NCI-H345 treated with DMSO at 0.1 percent for 48 hours (cell line): ENCODE measurements at regions not wholly inside any gene's neighbourhood (a gene's known extent, or its start where the extent isn't known, plus 50 kb on each side); places are given as distances from the start of the nearest gene placed in this dataset.
A peak's percentile ranks its signal among the peaks of the same experiment; 100 is the strongest.
"Not testable (repeated sequence)": the region's sequence is repeated elsewhere in the genome, so short reads cannot be mapped to it uniquely, and the experiment has no call there.

Experiments
- DNase-seq: peaks from one replicate; lab custom pipeline; 2025; ENCODE audit not compliant: unreplicated experiment; lab: John Stamatoyannopoulos, UW

DNA sequence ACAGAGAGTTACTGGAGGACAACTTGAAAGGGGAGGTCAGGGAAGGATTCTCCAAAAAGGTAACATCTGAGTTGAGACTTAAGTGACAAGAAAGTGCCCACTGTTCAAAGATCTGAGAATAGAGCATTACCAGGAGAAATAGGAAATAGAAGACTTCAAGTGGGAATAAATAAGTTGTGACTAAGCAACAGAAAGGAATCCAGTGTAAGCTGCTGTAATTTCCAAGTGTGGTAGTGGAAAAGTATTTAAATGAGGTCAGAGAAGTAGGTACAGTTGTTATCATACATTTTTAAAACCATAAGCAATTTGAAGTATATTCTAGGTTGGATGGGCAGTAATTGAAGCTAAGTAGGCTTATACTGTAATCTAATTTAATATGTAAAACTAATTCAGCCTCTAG, 211.9 kb downstream of the FBXO8 start:
- DNase-seq, result no peak

DNA sequence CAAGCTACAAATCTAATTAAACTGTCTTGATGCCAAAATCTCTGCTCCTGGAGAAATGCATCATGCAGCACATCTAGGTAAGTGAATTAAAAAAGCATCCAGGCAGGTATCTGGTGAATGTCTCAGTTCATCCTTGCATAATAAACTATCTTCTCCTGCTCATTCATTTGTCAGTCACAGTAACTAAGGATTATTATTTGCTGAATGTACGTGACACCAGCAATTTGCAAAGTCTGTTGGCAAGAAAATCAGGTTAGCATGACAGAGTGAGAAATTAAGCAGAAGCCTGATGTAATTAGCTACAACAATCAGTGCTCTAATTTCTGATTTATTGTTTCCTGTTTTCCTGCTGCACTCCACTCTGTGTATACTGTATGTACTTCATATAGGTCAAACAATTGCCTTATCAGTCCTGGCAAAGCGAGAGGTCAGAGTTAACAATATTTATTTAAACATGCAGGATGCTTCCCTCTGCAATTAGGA, 213.6 kb downstream of the FBXO8 start:
- DNase-seq, result no peak

DNA sequence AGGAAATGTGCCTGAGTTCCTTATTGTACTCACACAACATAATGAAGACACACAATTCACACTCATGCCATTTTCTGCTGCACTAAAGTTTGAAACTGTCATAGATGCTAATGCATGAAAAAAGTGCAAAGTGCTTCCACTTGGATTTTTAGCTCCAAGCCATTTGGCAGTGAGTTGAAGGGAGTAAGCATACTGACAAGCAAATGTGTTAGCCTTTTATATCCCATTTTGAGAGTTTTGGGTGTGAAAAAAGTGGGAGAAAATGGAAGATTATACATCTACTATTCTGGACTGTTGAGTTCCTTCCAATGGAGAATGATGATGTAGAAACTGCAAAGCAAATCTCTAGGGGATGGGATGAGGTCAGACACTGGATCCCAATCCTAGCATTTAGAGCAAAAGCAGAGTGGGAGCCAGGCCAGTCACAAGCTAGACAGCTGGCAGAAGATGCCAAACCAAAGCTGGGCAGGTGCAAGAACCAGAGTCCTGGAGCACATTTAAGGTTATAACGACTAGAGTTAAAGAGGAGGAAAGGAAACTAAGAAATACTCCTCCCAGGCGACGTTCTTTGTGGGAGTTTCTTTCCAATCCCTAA, 216.8 kb downstream of the FBXO8 start:
- no peak for DNase-seq

DNA sequence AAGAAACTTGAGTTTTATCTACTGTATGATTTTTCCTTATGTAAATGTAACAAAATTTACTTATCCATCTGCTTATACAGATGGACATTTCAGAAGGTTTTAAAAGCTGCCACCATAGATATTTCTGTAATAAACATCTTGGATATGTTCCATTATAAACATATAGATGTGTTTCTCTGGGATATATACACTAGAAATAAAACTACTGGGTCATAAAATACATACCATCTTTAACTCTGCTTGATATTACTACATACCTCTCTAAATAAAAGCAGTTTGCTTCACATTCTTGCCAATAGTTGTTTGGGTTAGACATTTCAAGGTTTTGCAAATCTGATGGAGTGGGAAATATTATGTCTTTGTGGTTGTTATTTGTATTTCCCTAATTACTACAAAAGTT, 220.6 kb downstream of the FBXO8 start:
- DNase-seq, result no peak

DNA sequence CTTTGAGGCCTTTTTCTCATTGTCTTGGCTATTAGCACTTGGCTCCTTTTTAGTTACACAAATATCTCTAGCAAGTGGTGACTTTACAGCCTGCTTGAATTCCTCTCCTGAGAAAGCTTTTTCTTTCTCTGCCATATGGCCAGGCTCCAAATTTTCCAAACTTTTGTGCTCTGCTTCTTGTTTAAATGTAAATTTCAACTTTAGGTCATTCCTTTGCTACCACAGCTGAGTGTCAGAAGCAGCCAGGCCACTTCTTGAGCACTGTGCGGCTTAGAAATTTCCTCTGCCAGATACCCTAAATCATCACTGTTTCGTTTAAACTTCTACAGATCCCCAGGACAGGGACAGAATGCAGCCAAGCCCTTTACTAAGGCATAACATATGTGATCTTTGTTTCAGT, 222.4 kb downstream of the FBXO8 start:
- no peak for DNase-seq

DNA sequence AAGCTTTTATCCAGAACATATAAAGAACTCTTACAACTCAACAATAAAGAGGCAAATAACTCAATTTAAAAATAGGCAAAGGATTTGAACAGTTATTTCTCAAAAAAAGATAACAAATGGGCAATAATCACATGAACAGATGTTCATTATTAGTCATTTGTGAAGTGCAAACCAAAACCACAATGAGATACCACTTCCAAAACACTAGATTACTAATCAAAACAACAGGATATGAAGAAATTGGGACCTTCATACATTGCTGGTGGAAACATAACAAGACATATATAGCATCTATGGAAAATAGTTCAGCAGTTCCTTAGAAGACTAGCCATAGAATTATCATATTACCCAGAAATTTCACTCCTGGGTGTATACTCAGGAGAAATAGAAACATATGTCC, 224.6 kb downstream of the FBXO8 start:
- no peak for DNase-seq

DNA sequence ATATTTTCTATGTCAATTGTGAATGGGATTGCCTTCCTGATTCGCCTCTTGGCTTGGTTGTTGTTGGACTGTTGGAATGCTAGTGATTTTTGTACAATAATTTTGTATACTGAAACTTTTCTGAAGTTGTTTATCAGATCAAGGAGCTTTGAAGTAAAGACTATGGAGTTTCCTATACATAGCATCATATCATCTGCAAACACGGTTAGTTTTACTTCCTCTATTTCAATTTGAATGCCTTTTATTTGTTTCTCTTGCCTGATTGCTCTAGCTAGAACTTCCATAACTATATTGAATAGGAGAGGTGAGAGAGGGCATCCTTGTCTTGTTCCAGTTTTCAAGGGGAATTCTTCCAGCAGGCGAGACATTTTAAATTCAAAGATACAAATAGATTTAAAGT, 226.5 kb downstream of the FBXO8 start:
- no peak for DNase-seq

DNA sequence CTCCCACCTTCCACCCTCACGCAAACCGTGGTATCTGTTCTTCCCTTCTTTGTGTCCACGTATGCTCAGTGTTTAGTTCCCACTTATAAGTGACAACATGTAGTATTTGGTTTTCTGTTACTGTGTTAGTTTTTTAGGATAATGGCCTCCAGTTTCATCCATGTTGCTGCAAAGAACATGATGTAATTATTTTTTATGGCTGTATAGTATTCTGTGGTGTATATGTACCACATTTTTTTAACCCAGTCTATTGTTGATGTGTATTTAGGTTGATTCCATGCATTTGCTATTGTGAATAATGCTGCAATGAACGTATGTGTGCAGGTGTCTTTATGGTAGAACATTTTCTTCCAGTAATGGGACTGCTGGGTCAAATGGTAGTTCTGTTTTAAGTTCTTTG, 228.1 kb downstream of the FBXO8 start:
- no peak for DNase-seq

DNA sequence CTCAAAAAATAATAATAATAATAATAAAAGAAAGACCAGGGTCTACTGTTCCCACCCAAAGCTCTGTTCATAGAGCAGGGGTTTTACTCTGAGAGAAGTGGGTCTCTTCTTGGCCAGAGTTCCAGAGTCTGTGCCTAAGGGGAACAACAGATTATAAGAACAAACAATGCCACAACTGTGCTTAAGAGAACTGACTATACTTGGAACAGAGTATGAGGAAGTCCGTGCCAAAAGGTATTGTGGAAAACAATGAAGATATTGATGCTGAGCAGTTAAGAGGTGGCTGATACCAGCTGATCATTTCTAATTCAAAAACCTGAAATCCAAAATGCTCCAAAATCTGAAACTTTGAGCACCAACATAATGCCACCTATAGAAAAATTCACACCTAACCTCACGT, 229.6 kb downstream of the FBXO8 start:
- no peak for DNase-seq

DNA sequence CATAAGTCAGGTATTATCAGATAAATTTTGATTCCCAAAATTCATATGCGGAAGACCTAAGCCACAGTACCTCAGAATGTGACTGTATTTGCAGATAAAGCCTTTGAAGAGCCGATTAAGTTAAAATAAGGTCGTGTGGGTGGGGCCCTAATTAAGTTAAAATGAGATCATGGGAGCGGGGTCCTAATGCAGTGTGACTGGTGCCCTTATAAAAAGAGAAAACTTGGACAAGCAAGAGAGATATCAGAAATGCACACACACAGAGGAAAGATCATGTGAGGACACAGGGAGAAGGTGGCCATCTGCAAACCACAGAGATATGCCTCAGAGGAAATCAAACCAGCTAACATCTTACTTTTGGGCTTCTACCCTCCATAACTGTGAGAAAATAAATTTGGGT, 236.1 kb downstream of the FBXO8 start:
- no peak for DNase-seq

DNA sequence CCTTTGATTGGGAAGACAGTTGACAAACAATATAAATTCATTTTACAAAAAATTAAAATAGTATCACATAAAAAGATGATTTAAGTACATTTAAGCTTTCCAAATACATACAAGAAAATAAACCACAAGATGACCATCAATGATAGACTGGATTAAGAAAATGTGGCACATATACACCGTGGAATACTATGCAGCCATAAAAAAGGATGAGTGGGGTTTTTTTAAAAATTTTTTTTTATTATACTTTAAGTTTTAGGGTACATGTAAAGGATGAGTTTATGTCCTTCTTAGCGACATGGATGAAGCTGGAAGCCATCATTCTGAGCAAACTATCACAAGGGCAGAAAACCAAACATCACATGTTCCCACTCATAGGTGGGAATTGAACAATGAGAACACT, 237.6 kb downstream of the FBXO8 start:
- DNase-seq, result not testable (repeated sequence)

DNA sequence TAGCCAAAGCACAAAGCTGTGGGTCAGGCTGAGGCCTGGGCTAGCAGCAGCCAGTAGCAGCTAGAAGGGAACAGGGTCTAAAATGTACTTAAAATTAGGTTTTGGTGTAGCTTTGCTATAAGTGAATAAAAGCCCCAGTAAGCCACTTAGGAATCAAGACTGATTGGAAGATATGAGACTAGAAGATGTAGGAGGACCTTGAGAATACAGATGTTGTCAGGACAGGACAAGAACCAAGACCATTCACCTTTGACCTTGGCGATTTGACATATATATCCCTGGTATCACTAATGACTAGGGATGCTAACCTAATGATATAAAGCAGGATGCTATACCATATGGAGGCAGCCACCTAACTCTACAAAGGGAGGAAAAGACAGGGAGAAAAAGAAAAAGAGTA, 238.1 kb downstream of the FBXO8 start:
- no peak for DNase-seq

DNA sequence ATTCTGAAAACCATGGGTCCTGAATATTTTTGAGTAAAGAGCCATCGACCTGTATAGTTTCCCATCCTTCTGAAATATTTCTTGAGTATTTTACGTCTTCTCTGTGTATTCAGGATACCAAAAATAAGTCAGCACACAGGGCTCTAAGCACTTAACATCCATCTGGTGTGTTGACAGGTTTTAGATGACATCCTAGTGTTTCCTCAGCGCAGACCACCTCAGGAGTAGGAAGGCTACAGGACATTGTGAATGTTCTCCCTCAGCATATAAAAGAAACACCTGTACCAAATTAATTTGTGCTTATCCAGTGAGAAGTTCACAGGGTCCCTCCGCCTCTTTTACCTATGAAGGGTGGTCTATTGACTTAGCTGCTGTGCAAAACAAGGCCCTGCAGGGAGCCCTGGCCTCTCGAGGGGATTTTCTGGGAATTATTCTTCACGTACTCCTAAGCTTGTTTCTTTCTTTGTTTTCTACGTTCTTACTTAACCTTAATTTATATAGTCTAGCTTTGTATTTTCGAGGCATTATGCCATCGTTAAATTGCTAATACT, 241.8 kb downstream of the FBXO8 start:
- peak; percentile 9 for DNase-seq

DNA sequence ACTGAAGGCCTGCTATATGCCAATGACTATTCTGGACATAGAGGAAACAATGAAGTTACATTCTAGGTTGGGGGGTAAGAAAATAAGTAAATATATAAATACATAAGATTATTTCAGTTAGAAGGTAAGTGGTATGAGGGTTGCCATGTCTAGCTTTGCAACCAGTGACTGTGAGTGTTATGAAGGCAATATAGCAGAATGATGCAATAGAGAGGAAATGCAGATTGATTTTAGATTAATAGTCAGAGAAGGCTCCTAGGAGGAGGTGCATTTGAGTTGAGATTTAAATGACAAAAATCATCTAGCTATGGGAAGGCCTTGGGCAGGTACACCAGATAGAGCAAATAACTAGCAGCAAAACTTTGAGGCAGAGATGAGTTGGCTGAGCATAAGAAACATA, 243.2 kb downstream of the FBXO8 start:
- DNase-seq, result no peak

DNA sequence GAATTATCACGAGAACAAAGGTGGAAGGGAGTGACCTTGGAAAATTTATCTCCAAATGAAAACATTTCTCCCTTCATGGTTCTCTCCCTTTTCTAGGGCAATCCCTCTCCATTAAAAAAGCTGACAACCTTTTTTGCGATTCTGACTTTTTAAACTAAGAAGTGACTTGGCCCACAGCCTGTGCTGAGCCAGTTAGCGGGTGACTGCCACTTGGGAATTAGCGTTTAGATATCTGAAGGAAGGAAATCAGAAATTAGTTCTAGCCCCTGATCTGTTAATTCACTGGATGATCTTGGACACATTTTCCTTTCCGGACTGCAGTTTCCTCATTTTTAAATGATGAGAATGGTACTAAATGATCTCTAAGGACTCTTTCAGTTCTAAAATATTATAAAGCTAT, 245.0 kb downstream of the FBXO8 start:
- no peak for DNase-seq

DNA sequence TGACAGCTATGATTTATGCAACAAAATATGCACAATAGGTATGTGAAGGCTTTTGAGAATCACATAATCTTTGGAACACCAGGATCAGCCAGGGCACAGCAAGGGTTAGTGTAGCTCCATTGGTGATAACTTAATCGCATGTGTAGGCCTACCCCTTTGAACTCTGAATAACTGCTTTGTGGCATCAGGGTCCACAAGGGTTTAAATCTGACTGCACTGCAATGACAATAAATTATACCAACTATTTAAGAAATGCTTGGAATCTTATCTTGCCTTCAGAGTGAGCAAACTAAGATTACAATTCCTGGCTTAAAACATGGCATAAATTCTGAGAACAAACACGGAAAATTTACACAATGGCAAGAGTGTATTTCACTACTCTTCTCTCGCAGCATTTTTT, 245.8 kb downstream of the FBXO8 start:
- no peak for DNase-seq

DNA sequence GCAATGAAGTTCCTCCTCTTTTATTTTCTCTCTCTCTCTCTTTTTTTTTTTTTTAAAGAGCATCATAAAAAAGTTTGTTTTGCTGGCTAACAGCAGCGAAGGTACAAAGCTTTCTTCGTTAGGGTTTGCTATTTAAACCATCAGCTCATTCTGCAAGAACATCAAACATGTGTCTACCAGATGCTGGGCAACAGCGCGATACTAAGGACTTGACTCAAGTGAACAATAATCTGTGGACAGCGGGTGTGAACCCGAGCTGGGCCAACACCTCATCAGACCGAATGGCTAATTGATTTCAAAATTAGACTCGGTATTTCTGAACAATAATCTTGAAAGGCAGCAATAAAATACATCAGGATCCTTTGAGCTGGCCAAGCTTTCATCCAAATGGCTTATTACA, 246.4 kb downstream of the FBXO8 start:
- DNase-seq, result no peak

DNA sequence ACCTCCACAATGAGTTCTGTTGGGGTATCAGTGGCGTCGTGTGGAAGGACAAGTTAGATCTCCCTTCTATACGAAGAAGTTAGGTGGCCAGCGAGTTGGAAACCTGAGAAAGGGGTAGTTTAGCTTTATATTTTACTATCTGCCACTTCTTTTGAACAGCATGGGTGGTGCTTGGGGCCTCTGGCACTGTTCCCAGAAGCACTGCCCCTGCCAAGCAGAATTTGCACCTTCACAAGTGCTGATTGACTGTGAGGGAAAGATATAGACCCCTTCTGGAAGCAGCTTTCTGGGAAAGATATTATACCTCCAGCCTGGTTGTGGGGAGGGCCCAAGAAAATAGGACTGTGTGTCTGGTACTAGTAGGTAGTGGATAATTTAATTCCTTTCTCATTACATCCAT, 246.9 kb downstream of the FBXO8 start:
- DNase-seq, result no peak

DNA sequence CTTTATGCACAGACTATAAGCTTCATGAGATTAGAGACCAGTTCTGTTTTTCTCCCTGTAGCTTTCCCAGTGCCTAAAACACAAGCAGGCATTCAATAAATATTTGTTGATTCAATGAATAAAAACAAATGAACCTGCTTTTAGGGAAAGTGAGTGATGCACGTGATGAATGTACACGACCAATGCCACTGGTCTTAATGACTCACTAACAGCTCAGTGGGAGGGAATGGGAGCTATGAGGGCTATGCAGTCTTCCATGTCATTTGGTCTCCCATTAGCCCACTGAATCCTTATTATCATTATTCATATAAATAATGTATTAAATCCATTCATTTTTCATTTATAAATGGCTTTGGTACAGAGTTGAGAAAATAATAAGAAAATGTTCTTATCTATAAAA, 247.4 kb downstream of the FBXO8 start:
- DNase-seq, result no peak

DNA sequence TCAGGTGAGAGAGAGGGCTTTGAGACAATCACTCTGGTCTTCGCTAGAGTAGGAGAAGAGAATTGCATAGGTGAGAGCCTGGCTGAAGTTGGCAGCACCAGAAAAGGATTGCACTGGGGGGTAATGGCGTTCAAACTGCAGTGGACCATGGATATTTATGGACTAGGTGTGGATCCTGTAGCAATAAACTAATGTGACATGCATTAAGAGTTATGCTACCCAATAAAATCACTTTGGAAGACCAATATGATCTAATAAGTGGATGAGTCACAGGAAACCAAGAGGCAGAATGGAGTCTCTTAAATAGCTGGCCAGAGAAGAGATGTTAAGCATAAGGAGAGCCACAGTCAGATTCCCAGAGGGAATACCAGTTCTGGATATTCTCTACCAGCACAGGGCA, 259.8 kb downstream of the FBXO8 start:
- no peak for DNase-seq

DNA sequence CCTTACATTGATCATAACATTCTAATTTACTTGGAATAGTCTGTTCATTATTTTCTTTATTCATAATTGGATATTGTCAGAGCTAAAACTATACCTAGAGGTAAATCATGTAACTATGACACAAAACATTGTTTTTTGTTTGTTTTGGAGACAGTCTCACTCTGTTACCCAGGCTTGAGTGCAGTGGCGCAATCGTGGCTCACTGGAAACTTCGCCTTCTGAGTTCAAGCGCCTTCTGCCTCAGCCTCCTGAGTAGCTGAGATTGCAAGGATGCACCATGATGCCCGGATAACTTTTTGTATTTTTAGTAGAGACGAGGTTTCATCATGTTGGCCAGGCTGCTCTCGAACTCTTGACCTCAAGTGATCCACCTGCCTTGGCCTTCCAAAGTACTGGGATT, 265.2 kb downstream of the FBXO8 start:
- DNase-seq, result no peak

DNA sequence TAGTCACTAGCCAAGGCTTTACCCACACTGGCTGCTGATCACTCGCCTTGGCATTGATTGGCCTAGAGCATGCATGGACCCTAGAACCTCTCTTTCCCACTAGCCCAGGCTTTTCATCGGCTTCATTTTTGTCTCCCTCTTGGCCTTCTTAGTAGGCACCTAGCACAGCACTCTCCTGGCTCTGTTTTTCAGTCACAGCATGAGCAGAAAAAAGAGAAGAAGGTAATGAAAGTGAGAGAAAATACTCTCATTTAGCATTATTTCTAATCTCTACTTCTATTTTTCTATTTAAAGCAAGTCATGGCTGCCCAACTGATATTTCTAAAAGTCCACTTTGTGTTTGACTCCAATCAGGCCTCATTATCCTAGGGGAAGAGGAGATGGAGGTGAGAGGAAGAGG, 267.2 kb downstream of the FBXO8 start:
- DNase-seq, result no peak

DNA sequence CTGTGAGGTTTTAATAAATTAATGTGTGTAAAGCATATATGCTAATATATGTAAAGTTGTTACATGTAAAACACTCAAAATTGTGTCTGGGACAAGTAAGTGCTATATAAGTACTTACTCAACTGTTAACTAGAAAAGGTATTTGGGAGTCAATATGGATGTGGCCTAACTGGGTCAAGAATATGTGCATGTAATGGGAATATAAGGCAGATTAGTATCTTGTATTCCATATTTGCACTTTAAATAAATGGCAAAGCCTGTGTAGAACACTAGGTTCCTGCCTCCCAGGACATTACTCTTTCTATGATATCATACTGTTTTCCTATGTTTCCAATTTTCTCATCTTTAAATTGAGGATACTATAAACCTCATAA, 270.6 kb downstream of the FBXO8 start:
- no peak for DNase-seq
